ENCODE measurements at regions not wholly inside any gene's neighbourhood (a gene's known extent, or its start where the extent isn't known, plus 50 kb on each side); places are given as distances from the start of the nearest gene placed in this dataset.

DNA sequence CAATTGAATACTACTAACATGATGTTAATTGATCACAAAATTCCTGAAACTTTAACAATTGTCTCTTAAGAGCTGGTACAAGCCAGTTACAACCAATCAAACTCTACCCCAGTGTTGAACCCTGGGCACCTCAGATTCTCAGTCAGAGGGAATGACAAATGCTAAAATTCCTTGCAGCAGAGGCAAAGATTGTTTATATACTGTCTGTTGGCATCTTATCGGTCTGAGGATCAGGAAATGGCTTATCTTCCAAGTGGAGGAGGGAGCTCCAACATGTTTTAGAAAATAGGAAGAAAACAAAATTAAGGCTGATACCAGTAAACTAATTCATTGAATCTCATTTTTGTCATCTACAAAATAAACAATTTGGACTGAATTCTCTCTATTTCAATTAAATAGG lies 527.8 kb upstream of the ZNF608 start:
- 50 to 77% (median 66%) methylated on average over 1 of the region's 1 CpG for WGBS, 4 donors
- TF ChIP-seq, protein P1, sequence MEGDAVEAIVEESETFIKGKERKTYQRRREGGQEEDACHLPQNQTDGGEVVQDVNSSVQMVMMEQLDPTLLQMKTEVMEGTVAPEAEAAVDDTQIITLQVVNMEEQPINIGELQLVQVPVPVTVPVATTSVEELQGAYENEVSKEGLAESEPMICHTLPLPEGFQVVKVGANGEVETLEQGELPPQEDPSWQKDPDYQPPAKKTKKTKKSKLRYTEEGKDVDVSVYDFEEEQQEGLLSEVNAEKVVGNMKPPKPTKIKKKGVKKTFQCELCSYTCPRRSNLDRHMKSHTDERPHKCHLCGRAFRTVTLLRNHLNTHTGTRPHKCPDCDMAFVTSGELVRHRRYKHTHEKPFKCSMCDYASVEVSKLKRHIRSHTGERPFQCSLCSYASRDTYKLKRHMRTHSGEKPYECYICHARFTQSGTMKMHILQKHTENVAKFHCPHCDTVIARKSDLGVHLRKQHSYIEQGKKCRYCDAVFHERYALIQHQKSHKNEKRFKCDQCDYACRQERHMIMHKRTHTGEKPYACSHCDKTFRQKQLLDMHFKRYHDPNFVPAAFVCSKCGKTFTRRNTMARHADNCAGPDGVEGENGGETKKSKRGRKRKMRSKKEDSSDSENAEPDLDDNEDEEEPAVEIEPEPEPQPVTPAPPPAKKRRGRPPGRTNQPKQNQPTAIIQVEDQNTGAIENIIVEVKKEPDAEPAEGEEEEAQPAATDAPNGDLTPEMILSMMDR (IDR thresholded peaks at IDR 0.05): no peak
- TF ChIP-seq POLR2A (IDR thresholded peaks at IDR 0.05): no peak
- DNase-seq: no peak
- Histone ChIP-seq H3K4me1 (replicated peaks in 1 of 2) (no peaks in the 10 kb centered on the region), H3K36me3 (replicated peaks in 1 of 2) (no peaks in the 10 kb centered on the region), H3K9me3 (replicated peaks in 1 of 3) (no peaks in the 10 kb centered on the region), H3K27ac (no peak overlapping the region), H3K4me3 (no peak overlapping the region), H3K27me3 (no peaks in the 10 kb centered on the region)
- intact Hi-C loops (cut with DNase I): no loop called here

DNA sequence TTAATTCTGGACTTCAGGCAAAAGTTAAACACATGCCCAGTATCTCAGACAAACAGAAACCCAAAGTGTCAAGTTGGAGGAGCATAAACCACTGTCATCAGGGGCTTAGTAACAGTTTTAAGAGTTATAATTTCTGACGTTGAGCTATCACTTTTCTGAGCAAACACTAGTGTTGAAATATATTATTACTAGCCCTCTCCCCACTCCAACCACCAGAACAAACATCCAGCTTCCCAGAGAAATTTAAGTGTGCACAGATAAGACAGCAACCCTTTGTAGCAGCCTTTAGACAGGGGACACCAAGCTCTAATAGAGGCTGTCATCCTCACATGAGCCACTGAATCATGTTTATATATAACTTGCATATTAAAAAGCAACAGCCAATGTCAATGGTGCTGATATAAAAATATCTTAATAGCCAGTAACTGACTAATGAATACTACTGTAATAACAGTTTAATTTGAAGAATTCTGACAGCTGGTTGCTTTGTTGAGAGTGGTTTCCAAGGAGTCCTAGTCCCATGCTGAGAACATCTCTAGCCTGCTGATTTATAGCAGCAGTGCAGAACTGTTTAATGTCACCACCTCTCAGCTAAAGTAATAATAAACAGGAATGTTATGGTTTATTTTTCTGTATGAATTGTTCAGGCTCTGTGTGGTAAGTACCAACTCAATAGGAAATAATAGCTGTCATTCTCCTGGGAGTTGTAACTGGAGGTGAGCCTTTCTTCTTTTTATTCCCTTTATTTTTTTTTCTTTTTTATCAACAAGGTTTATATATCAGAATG lies 528.7 kb upstream of the ZNF608 start:
- Histone ChIP-seq H3K27me3 (no peaks in the 10 kb centered on the region), H3K36me3 (replicated peaks in 1 of 2) (no peaks in the 10 kb centered on the region), H3K9me3 (replicated peaks in 1 of 3) (no peaks in the 10 kb centered on the region), H3K4me3 (no peak overlapping the region), H3K4me1 (replicated peaks in 1 of 2) (no peaks in the 10 kb centered on the region), H3K27ac (no peak overlapping the region)
- DNase-seq: no peak
- WGBS, 4 donors: 65 to 71% (median 69%) methylated on average over 1 of the region's 1 CpG
- intact Hi-C loops (cut with DNase I): no loop called here
- TF ChIP-seq, protein P1 (IDR thresholded peaks at IDR 0.05): no peak
- no peak for TF ChIP-seq POLR2A (IDR thresholded peaks at IDR 0.05)

DNA sequence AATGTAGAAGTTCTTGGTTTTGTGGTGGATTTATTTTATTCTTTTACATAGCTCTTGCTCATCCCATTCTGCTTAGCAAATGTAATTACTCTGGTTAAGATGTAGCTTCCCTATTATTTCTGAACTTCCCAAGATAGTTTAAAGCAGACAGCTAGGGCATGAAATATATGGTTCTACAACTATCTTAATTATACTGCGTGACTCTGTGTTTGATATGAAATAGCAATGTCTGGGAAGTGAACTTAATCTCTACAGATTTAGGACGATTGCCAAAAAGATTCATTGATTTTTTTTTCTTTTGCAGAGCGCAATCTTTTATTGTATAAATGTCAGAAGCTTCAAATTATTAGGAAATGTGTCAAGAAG lies 529.3 kb upstream of the ZNF608 start:
- no peak overlapping the region for H3K27ac ChIP-seq
- no peaks in the 10 kb centered on the region for H3K36me3 ChIP-seq (replicated peaks in 1 of 2)
- DNase-seq: no peak
- H3K27me3 ChIP-seq: no peaks in the 10 kb centered on the region
- WGBS, 4 donors: 76 to 85% (median 83%) methylated on average over 3 of the region's 3 CpGs
- no peaks in the 10 kb centered on the region for H3K9me3 ChIP-seq (replicated peaks in 1 of 3)
- no peak overlapping the region for H3K4me3 ChIP-seq
- intact Hi-C loops (cut with DNase I): no loop called here
- TF ChIP-seq, protein P1 (IDR thresholded peaks at IDR 0.05): no peak
- no peak for TF ChIP-seq POLR2A (IDR thresholded peaks at IDR 0.05)
- H3K4me1 ChIP-seq (replicated peaks in 1 of 2): no peaks in the 10 kb centered on the region

DNA sequence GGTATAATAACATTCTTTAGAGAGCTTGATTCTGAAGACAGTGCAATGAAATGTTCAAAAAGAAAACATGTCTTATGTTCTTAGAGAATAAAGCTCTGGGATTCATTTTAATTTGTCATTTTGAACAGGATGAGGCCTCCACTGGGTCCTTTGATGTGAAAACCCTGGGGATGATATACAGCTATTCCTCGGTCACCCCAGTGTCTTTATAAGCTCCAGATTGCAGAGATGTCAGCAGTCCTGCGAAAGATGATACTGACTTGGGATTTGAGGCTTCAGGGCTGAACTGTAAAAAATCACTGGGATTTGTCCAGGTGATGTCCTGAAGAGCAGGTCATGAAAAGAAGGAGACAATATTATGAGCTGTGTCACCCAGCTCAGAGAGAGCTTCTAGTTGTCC lies 529.7 kb upstream of the ZNF608 start:
- Histone ChIP-seq H3K36me3 (replicated peaks in 1 of 2) (no peaks in the 10 kb centered on the region), H3K9me3 (replicated peaks in 1 of 3) (no peaks in the 10 kb centered on the region), H3K4me3 (no peak overlapping the region), H3K27me3 (no peaks in the 10 kb centered on the region), H3K27ac (no peak overlapping the region), H3K4me1 (replicated peaks in 1 of 2) (no peaks in the 10 kb centered on the region)
- TF ChIP-seq, protein P1 (IDR thresholded peaks at IDR 0.05): no peak
- TF ChIP-seq POLR2A (IDR thresholded peaks at IDR 0.05): no peak
- WGBS, 4 donors: 82 to 89% (median 88%) methylated on average over 2 of the region's 2 CpGs
- intact Hi-C loops (cut with DNase I): no loop called here
- no peak for DNase-seq
